PFSK-1 (cell line): ENCODE measurements at regions not wholly inside any gene's neighbourhood (a gene's known extent, or its start where the extent isn't known, plus 50 kb on each side); places are given as distances from the start of the nearest gene placed in this dataset.

ENCODE experiments used
- POLR2AphosphoS5 ChIP-seq: IDR thresholded peaks from 2 replicates; pipeline ENCODE4 v1.6.1; 2012; ENCODE audit warnings: low read depth, mild to moderate bottlenecking, control low read depth, low read length, moderate library complexity
- REST ChIP-seq, 2 experiments: IDR thresholded peaks; 2 replicates each; pipeline versions ENCODE4 v1.6.1 to v1.8.0; 2011 to 2012; ENCODE audit warnings: low read depth in 2 of 2, low read length in 2 of 2, control low read depth in 1 of 2, inconsistent platforms in 1 of 2, mild to moderate bottlenecking in 1 of 2, moderate library complexity in 1 of 2; ENCODE audit not compliant: insufficient read depth in 1 of 2
- TAF1 ChIP-seq: IDR thresholded peaks from 2 replicates; pipeline ENCODE4 v1.6.1; 2012; ENCODE audit warnings: low read length, control low read depth, borderline replicate concordance; ENCODE audit not compliant: insufficient read depth

DNA sequence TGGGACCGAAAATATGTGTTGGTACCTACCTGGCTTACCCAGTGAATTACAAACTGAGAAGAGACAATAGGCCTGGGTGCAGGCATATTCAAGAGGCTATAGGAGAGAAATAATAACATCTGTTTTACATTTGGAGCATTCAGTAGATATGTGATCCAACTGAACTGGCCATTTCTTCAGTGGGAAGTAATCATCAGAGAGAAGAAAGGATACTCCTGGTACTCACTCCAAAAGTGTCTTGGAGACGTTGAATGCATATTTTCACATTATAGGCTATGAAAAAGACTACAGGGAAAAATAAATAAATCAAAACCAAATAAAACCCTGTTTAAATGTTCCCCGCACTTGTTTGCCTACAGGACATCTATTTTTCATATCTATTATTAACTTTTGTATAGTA is 1680.3 kb downstream of the REEP3 start:
- no peak for TF ChIP-seq REST (IDR thresholded peaks at IDR 0.05; ENCODE audit: insufficient read depth in 1 of 2, low read depth in 2 of 2, low read length in 2 of 2)
- no peak for TF ChIP-seq POLR2AphosphoS5
- no peak for TF ChIP-seq TAF1
